ENCODE measurements at regions not wholly inside any gene's neighbourhood (a gene's known extent, or its start where the extent isn't known, plus 50 kb on each side); places are given as distances from the start of the nearest gene placed in this dataset.

DNA sequence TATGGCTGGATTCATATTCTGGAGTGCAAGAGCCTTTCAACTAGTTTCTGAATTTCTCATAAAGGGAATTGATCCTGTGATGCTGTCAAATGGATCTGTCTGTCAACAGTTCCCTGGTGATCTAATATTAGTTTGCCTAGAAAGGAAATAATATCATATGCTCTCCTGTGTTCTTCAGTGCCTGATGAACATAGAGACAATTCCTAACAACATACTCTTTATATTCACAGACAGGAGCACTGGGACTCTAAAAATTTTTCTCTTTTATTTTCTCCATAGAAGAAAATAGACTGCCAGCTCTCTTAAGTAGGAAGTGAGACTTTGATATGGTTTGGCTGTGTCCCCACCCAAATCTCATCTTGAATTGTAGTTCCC is 259.7 kb downstream of the TMX3 start:
- no peaks in the 10 kb centered on the region for H3K27me3 ChIP-seq (replicated peaks; ENCODE audit: control insufficient read depth, insufficient read depth, low read length)
- TF ChIP-seq, protein P1, sequence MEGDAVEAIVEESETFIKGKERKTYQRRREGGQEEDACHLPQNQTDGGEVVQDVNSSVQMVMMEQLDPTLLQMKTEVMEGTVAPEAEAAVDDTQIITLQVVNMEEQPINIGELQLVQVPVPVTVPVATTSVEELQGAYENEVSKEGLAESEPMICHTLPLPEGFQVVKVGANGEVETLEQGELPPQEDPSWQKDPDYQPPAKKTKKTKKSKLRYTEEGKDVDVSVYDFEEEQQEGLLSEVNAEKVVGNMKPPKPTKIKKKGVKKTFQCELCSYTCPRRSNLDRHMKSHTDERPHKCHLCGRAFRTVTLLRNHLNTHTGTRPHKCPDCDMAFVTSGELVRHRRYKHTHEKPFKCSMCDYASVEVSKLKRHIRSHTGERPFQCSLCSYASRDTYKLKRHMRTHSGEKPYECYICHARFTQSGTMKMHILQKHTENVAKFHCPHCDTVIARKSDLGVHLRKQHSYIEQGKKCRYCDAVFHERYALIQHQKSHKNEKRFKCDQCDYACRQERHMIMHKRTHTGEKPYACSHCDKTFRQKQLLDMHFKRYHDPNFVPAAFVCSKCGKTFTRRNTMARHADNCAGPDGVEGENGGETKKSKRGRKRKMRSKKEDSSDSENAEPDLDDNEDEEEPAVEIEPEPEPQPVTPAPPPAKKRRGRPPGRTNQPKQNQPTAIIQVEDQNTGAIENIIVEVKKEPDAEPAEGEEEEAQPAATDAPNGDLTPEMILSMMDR (IDR thresholded peaks at IDR 0.05; ENCODE audit: insufficient read depth, low read length, poor library complexity, severe bottlenecking) = no peak
- no peaks in the 10 kb centered on the region for H3K36me3 ChIP-seq (ENCODE audit: control insufficient read depth, insufficient read depth, low read length)
- DNase-seq (ENCODE audit: extremely low read depth, insufficient read length) = no peak
- no peak overlapping the region for H3K4me3 ChIP-seq (replicated peaks; ENCODE audit: low read depth, low read length)

DNA sequence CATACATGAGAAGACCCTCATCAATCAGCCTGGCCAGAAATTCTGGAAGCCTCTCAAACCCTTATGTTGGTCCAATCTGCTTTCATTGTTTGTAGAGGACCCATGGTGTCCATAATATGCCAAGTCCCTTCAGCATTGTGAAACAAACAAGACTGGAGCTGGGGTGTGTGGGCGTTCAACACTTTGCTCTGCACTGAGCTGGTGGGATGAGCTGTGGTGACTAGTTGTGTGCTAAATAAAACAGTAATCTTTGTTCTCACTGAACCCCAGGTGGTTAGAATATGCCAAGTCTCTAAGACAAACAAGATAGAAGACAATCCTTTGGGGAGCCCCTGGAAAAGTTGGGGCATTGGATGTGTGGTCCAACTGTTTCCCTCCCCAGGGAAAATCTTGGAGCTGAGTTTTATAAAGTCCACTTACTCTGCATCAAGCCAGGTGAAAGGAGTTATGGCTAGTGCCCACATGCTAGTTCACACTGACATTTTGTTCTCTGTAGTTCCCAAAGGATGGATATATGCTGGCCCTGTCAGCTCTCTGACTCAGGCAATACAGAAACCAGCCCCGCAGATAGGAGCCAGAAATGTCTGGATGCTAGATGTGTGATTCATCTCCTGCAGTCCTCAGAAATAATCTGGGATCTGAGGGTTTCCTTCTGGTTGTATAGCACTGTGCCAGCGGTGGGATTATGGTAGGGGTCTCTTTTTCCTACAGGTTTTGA is 260.2 kb downstream of the TMX3 start:
- H3K4me3 ChIP-seq (replicated peaks; ENCODE audit: low read depth, low read length) = no peak overlapping the region
- TF ChIP-seq, protein P1 (IDR thresholded peaks at IDR 0.05; ENCODE audit: insufficient read depth, low read length, poor library complexity, severe bottlenecking) = no peak
- no peak for DNase-seq (ENCODE audit: extremely low read depth, insufficient read length)
- no peaks in the 10 kb centered on the region for H3K36me3 ChIP-seq (ENCODE audit: control insufficient read depth, insufficient read depth, low read length)
- H3K27me3 ChIP-seq (replicated peaks; ENCODE audit: control insufficient read depth, insufficient read depth, low read length) = no peaks in the 10 kb centered on the region

DNA sequence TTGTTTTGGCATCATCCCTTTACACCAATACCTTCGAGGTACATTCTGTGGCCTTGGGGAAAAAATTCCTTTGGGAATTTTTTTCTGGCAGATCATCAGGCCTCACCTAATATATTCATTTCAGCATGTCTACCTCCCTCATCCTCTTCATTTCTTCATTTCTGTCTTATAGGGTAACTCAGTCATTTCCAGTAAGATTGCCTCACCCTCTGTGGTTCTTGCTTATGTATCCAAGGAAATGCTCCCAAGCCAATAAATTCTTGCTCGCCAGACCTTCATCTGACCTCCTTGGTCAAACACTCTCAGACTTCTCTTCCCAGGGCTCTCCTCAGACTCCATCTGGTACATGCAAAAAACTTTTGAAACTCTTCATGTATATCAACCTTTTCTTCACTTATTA is 265.6 kb downstream of the TMX3 start:
- Histone ChIP-seq H3K4me3 (replicated peaks; ENCODE audit: low read depth, low read length) (no peak overlapping the region), H3K27me3 (replicated peaks; ENCODE audit: control insufficient read depth, insufficient read depth, low read length) (no peaks in the 10 kb centered on the region), H3K36me3 (ENCODE audit: control insufficient read depth, insufficient read depth, low read length) (no peaks in the 10 kb centered on the region)
- no peak for DNase-seq (ENCODE audit: extremely low read depth, insufficient read length)
- TF ChIP-seq, protein P1 (IDR thresholded peaks at IDR 0.05; ENCODE audit: insufficient read depth, low read length, poor library complexity, severe bottlenecking) = no peak

DNA sequence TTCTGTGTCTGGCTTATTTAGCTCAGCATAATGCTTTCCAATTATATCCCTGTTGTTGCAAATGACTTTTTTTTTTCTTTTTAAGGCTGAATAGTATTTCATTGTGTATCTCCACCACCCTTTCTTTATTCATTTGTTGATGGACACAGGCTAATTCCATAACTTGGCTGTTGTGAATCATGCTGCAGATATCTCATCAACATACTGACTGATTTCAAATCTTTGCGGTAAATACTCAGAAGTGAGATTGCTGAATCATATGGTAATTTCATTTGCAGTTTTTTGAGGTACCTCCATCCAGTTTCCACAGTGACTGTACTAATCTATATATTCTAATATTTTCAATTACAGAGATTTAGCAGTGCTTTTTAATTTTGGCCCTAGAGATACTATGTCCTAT is 266.2 kb downstream of the TMX3 start:
- H3K4me3 ChIP-seq (replicated peaks; ENCODE audit: low read depth, low read length) = no peak overlapping the region
- no peak for DNase-seq (ENCODE audit: extremely low read depth, insufficient read length)
- TF ChIP-seq, protein P1 (IDR thresholded peaks at IDR 0.05; ENCODE audit: insufficient read depth, low read length, poor library complexity, severe bottlenecking) = no peak
- H3K36me3 ChIP-seq (ENCODE audit: control insufficient read depth, insufficient read depth, low read length) = no peaks in the 10 kb centered on the region
- no peaks in the 10 kb centered on the region for H3K27me3 ChIP-seq (replicated peaks; ENCODE audit: control insufficient read depth, insufficient read depth, low read length)

DNA sequence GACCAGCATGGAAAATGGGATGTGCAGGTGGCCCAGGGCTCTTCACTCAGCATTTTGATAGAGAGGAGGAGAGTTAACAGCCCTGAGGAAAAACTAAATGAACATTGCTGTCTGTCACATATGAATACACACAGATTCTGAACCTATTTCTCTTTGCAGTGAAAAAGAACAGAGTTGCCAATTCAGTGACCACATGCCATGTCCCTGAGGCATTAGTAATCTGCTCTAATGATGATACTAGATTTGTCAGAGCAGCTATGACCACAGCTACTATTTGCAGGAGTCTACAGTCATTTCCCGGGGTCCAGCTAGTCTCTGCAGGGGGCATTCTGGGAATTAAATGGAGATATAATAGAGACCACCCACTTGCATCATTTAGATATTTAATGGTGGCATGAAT is 267.6 kb downstream of the TMX3 start:
- Histone ChIP-seq H3K27me3 (replicated peaks; ENCODE audit: control insufficient read depth, insufficient read depth, low read length) (no peaks in the 10 kb centered on the region), H3K36me3 (ENCODE audit: control insufficient read depth, insufficient read depth, low read length) (no peaks in the 10 kb centered on the region), H3K4me3 (replicated peaks; ENCODE audit: low read depth, low read length) (no peak overlapping the region)
- DNase-seq (ENCODE audit: extremely low read depth, insufficient read length) = no peak
- TF ChIP-seq, protein P1 (IDR thresholded peaks at IDR 0.05; ENCODE audit: insufficient read depth, low read length, poor library complexity, severe bottlenecking) = no peak

All from GM06990 (cell line).